Fibroblast of villous mesenchyme (primary cell): ENCODE measurements at regions not wholly inside any gene's neighbourhood (a gene's known extent, or its start where the extent isn't known, plus 50 kb on each side); places are given as distances from the start of the nearest gene placed in this dataset.
"Not testable (repeated sequence)": the region's sequence is repeated elsewhere in the genome, so short reads cannot be mapped to it uniquely, and the experiment has no call there.

Source experiments
- DNase-seq: peaks from one replicate; pipeline ENCODE4 v3.0.0-alpha.2; 2010; ENCODE audit warnings: low read depth
- H3K4me3 ChIP-seq: 2 replicates; pipeline ENCODE4 v1.5.1; 2011; ENCODE audit warnings: low read depth, mild to moderate bottlenecking, low read length
- TF ChIP-seq, protein P1 (sequence below): IDR thresholded peaks from 2 replicates; pipeline ENCODE4 v1.5.1; 2012; ENCODE audit warnings: low read depth, mild to moderate bottlenecking, low read length; ENCODE audit not compliant: insufficient read depth

GRCh38 chr12:46483572-46484395 lies 111.2 kb upstream of the SLC38A2 start:
- peak; percentile 84 for DNase-seq

GRCh38 chr12:46480724-46481123 lies 108.2 kb upstream of the SLC38A2 start:
- DNase-seq, result no peak
- H3K4me3 ChIP-seq, result no peak overlapping the region
- TF ChIP-seq, protein P1, sequence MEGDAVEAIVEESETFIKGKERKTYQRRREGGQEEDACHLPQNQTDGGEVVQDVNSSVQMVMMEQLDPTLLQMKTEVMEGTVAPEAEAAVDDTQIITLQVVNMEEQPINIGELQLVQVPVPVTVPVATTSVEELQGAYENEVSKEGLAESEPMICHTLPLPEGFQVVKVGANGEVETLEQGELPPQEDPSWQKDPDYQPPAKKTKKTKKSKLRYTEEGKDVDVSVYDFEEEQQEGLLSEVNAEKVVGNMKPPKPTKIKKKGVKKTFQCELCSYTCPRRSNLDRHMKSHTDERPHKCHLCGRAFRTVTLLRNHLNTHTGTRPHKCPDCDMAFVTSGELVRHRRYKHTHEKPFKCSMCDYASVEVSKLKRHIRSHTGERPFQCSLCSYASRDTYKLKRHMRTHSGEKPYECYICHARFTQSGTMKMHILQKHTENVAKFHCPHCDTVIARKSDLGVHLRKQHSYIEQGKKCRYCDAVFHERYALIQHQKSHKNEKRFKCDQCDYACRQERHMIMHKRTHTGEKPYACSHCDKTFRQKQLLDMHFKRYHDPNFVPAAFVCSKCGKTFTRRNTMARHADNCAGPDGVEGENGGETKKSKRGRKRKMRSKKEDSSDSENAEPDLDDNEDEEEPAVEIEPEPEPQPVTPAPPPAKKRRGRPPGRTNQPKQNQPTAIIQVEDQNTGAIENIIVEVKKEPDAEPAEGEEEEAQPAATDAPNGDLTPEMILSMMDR, result no peak

More at GRCh38 chr12:46483572-46484395, 111.2 kb upstream of the SLC38A2 start:
- no peak overlapping the region for H3K4me3 ChIP-seq
- TF ChIP-seq, protein P1, result no peak

DNA sequence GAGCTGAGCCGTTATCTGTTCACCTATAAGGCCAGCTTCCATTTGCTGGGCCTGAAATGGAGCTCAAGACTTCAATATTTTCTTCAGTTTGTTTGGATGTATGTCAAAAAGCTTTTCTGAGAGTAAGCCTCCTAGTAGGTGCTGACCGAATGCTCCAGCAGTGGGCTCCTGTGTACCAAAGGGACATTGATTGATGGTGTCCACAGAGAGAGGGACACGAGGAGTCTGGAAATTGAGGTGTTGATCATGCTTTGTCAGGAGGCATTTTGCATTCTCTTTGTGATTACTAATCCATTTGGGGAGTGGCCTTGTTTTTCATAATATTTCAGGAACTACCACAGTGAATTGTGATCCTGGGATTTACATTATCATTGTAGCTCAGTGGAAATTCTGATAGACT lies 107.7 kb upstream of the SLC38A2 start:
- DNase-seq, result no peak
- TF ChIP-seq, protein P1, result no peak
- H3K4me3 ChIP-seq, result no peak overlapping the region

GRCh38 chr12:46478123-46478522 lies 105.5 kb upstream of the SLC38A2 start:
- DNase-seq, result no peak
- TF ChIP-seq, protein P1, result no peak
- H3K4me3 ChIP-seq, result no peak overlapping the region

DNA sequence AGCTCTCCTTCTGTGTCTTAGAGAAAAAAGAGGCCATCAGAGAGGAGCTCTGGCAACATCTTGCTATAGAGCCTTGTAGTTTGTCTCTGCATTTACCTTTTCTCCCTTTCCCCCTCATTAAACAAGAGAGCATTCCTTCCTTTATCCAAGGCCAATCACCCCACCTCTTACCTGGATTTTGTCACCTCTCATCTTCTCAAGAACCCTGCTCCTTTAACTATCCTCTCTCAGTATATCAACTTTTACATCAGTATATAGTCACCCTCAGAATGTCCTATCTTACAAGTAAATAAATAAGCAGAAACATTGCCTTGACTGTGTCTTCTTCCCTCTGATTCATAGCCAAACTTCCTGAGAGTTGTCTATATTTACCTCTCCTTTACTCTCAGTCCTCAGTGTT lies 105.0 kb upstream of the SLC38A2 start:
- no peak overlapping the region for H3K4me3 ChIP-seq
- DNase-seq, result no peak
- TF ChIP-seq, protein P1, result no peak

DNA sequence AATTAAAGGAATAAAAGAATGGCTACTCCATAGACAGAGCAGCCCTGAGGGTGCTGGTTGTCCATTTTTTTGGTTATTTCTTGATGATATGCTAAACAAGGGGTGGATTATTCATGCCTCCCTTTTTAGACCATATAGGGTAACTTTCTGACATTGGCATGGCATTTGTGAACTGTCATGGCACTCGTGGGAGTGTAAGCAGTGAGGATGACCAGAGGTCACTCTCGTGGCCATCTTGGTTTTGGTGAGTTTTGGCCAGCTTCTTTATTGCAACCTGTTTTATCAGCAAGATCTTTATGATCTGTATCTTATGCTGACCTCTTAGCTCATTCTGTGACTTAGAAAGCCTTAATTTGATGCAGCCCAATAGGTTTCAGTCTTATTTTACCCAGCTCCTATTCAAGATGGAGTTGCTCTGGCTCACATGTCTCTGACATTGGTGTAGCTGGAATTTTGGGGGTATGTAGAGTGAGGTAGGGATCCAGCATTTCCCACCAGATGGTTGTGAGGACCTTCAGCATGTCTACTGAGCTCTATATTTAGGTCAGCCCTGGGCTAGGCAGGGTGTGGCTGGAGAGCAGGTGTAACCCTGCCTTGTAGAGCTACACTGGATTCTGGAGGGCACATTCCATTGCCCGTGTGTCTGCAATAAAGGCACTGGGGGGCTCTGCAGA lies 103.5 kb upstream of the SLC38A2 start:
- no peak for DNase-seq
- H3K4me3 ChIP-seq, result no peak overlapping the region
- TF ChIP-seq, protein P1, result no peak

DNA sequence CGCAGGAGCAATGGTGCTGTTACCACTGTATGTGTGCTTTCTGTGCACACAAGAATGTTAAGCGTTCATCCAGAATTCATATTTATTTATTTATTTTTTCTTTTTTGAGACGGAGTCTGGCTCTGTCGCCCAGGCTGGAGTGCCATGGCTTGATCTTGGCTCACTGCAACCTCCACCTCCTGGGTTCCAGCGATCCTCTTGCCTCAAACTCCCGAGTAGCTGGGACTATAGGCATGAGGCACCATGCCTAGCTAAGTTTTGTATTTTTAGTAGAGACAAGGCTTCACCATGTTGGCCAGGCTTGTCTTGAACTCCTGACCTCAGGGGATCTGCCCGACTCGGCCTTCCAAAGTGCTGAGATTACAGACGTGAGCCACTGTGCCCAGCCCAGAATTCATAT lies 101.8 kb upstream of the SLC38A2 start:
- H3K4me3 ChIP-seq, DNase-seq: not testable (repeated sequence)
